T47D (cell line): ENCODE measurements at regions not wholly inside any gene's neighbourhood (a gene's known extent, or its start where the extent isn't known, plus 50 kb on each side); places are given as distances from the start of the nearest gene placed in this dataset.

Experiments
- DNase-seq, 2 experiments: peaks; one replicate each; pipeline versions ENCODE4 v3.0.0 to v3.0.0-alpha.2; 2011 to 2012; ENCODE audit warnings: low read depth in 1 of 2, low spot score in 1 of 2
- JUND ChIP-seq: IDR thresholded peaks from 2 replicates; pipeline ENCODE4 v1.6.1; 2012; ENCODE audit warnings: low read depth
- in situ Hi-C: cut with HindIII; loops from 2 replicates; pipeline ENCODE4 v1.10.0; 2016; ENCODE audit warnings: low sequenced_read_pairs, low pct_unique_long_range_greater_than_20kb

DNA sequence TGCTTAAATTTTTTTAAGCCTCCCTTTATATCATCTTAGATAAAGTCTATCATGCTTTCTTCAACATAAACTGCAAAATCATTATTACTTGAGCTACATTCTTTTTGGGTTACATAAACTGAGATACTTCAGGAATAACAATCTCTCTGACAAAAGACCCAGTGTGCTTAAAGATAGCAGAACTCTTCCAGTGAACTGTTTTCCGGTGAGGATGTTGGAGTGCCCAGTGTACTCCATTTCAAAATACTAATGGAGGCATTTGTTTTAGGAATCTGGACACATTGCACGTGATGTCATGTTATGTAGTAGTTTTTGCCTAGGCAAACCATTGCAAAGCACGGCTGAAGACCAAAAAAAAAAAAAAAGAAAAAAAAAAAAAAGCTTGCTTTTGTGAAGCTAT is 388.2 kb upstream of the CELF2 start:
- in situ Hi-C loops: no loop called here
- no peak for DNase-seq
- TF ChIP-seq JUND: no peak

DNA sequence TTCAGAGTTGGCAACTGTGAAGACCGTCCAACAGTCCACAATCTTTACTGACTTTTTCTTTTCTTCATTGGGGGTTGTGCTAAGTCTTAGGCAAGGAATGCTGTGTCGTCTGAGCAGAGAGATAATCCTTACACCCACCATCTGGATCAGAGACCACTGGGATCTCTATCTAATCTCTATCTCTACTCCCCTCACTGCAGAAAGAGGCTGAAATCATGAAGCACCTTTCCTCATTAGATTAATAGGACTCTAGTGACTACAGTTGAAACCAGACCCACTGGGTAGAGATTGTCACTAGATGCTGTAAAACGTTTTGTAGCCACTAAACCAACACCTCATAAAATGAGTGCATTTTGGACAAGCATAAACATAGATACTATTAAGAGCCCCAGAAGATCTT is 387.4 kb upstream of the CELF2 start:
- in situ Hi-C loops: no loop called here
- DNase-seq: no peak
- TF ChIP-seq JUND: no peak

DNA sequence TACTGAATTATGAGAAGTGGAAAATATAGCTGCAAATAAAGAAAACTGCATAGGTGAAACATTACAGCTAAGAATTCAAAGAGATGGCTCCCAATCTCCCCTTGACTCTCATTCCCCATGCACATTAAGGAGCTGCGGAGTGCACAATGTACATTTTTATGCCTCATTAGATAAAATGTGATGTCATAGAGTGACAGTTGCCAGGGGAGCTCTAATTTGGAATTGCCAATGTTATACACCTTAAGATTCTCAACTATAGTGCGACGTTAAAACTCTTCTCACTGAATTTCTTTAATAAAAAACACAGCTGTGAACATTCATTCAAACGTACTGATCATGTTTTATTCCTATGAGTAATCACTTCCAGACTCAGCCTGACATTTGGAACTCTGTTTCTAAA is 386.9 kb upstream of the CELF2 start:
- in situ Hi-C loops: no loop called here
- no peak for TF ChIP-seq JUND

DNA sequence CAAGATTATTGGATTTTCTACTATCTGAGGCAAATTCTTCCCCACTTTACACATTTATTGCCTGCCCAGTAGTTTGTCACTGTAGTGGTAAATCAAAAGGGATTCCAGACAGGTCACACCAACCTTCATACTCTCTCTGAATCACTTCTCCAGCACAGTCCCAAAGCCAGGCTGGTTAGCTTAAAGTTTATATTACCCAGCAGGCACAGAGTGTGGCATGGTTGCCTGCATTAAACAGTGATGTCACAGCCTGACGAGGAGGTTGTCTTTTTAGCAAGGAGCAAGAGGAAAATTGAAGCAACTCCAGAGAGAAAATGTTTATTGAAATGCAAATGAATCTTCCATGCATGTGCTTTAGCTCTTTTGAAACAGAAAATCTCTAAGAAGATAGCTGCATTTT is 375.5 kb upstream of the CELF2 start:
- no peak for TF ChIP-seq JUND
- in situ Hi-C loops: no loop called here

More for the DNA sequence above, 386.9 kb upstream of the CELF2 start:
- DNase-seq: no peak

DNA sequence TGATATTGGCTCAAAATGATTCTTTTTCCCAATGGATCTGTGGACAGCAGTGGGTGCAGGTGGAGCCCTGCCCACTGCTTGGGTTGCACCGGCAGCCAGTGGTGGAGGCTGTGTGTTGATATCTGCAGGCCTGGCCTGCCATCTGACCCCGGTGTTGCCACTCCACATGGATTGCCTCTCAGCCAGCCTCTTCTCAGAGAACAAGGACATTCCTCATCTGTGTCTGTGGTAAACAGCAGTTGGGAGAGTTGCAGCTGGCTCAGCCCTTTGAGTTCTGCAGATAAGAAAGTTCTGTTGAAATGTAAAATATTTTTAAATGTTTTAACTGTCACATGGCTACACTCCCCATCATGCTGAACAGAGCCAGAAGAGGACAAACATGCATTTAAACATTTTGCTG is 374.9 kb upstream of the CELF2 start:
- TF ChIP-seq JUND: no peak
- no peak for DNase-seq
- in situ Hi-C loops: no loop called here

More for the DNA sequence above, 375.5 kb upstream of the CELF2 start:
- DNase-seq: no peak

DNA sequence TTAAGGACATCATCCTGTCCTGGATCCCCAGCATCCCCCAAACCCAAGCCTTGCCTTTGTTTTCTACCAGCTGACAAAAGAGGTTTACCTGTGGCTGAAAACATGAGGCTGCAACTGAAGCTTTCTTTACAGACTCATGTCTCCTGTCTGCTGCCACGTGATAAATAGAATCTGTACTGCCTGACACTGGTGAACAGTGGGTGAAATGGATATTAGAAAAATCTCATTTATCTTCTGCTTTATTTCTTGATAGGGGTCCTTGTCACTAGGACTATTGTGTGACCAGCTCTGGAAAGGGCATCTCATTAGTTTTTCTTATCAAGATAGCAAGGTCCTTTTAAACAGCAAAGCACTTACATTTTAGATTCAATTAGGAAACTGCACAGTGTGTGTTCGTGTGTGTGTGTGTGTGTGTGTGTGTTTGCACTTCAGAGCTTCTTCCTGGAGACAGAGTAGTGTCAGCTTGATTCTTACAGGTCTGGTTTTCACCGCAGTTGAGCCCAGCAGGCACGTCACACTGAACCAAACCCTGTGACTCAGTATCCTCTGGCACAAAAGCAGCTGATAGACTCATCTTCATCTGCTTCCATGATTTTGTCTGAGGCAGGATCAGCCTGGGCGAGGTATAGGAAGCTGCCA is 373.5 kb upstream of the CELF2 start:
- no peak for TF ChIP-seq JUND
- no peak for DNase-seq
- in situ Hi-C loops: no loop called here

DNA sequence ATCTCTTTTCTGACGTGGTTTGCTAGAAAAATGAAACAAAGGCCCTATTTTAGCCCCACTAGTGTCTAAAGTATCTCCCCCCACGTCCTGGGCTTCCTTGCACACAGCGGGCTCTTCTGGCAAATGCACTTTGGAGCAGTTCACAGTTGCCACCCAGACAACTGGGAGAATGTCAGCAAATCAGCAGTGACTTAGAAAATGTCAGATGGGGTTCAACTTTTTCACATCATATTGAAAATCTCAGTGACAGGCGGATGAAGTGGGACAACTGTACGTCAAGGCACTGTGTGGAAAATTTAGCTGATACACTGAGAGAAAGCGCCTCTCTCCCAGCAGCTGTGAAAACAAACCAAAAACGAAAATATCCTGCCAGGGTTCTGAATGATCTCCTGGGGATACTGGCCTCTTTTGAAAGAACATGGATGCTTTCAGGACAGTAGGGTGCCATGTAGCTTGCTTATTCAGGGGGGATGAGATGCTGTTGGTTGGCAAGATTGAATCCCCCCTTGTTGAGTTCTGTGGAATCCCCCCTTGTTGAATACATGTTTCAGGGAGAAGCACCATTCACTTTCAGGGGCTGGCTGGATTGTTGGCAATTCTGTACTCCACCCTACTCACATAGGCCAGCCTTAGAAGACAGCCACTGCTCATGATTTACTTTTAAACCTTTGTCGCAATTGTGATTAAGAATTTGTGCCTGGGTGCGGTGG is 372.8 kb upstream of the CELF2 start:
- no peak for DNase-seq
- in situ Hi-C loops: no loop called here
- no peak for TF ChIP-seq JUND

DNA sequence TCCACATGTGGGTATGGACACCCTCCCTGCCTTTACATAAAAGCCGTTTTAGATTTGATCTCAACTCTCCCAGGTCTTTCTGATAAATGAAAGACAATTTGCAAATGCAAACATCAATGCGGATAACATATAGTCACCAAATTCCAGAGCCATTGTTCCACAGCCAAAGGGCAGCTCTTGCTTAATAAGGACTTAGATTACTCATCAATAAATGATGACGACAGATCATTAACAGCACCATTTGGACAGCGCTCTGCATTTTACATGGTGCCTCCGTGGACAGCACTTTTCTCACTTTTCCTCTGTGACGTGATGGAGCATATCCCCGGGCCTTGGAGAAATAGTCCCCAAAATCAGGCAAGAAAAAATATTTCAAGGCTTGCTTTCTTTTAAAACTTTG is 370.3 kb upstream of the CELF2 start:
- DNase-seq: no peak
- in situ Hi-C loops: no loop called here
- TF ChIP-seq JUND: no peak

DNA sequence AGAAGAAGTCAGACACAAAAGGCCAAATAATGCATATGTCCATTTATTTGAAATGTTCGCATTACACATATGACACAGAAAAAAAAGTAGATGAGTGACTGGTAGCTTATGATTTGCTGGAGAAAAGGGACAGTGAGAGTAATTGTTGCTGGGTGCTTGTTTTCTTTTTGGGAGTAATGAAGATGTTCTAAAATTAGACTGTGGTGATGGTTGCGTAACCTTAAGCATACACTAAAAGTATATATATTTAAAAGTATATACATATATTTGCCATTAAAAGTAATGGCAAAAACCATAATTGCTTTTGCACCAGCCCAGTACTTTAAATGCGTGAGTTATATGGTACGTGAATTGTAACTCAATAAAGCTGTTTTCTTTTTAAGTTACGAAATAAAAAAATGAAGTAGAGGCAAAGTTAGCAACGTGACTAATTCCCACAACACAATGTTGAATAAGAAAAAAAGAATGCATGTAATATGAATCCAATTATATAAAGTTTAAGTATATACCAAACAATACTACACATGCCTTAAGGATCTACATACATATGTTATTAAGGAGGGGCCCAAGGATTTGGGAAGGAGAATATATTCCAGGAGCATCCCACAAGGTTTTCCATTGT is 360.4 kb upstream of the CELF2 start:
- no peak for DNase-seq
- in situ Hi-C loops: no loop called here
- no peak for TF ChIP-seq JUND

DNA sequence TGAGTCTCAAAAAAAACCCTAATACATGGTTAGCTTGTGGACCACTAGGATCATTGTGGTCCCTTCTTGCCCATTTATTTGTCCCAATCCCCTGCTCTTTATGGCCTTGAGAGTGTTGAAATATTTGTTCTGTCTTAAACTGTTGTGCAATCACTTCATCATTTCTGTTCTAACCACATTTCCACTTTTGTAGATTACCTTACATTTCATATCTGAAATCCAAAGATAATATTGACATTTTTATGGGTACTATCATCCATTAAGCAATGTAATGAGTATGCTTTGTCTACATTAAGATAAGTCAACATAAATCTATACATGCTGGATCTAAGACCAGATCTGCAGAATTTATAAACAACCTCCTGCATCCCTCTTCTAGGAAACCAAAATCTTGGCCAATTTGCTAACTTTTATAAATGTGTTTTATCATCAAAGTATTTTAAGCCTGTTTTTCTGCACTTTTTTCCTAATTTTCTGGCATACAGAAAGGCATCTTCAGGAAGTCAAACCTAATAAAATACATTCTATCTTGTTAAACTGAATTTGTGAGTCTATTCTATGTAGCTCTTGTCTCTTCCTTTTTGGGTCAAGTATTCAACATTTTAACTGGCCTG is 359.4 kb upstream of the CELF2 start:
- in situ Hi-C loops: no loop called here
- TF ChIP-seq JUND: no peak
- DNase-seq: no peak

DNA sequence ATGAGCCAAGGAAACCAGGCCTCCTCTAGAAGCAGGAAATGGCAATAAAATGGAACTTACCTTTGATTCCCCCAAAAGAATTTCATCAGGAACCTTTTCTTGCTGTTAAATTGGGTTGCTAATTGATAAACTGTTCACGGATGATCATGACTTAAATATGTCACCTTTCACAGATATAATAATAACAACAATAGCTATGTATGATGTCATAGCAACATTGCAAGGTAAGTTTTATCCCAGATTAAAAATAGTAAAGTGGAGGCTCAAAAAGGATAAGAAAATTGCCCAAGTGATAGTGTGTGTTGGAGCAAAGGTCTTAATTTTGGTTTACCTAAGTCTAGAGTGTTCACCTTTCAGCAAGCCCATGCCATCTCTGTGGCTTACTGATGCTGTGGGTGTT is 357.6 kb upstream of the CELF2 start:
- DNase-seq: no peak
- TF ChIP-seq JUND: no peak
- in situ Hi-C loops: no loop called here

DNA sequence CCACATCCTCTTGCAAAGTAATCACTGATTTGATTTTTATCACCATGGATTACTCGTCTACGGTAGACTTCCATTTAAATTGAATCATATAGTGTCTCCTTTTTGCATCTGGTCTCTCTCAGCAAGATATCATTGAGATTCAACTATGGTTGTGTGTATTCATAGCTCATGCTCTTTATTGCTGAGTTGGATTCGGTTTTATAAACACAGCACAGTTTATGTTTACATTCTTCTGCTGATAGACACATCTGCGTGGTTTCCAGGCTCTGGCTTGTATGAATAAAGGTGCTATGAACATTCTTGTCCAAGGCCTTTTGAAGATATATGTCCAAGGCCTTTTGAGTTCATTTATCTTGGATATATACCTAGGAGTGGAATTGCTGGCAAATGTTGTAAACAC is 356.5 kb upstream of the CELF2 start:
- TF ChIP-seq JUND: no peak
- DNase-seq: no peak
- in situ Hi-C loops: no loop called here
